Pancreas (tissue), 10 donors: ENCODE measurements at regions not wholly inside any gene's neighbourhood (a gene's known extent, or its start where the extent isn't known, plus 50 kb on each side); places are given as distances from the start of the nearest gene placed in this dataset.
A peak's percentile ranks its signal among the peaks of the same experiment; 100 is the strongest.

Experiments
- ATAC-seq, 4 donors: fragments of 200-7000 bp; cut with Tn5 transposase; one replicate each; pipeline versions ENCODE4 v1.8.0 to v1.9.1; 2020; ENCODE audit warnings: mild to moderate bottlenecking in 4 of 4, moderate library complexity in 4 of 4
- DNase-seq, 6 donors: peaks; one replicate each; pipeline ENCODE4 v3.0.0-alpha.2; 2020
- FAIRE-seq: peaks from 2 replicates; lab custom pipeline; 2012; peaks lifted over from hg19 to GRCh38; lab: Jason Lieb, UNC
- H3K27ac ChIP-seq, 4 donors: fragments of 200-600 bp; sonication (generic); 1 replicate in 3 of 4; 2 replicates in 1 of 4; pipeline versions ENCODE4 v1.5.0 to v1.8.0; 2020
- H3K27me3 ChIP-seq, 4 donors: fragments of 200-600 bp; one replicate each; pipeline ENCODE4 v1.8.0; 2021
- H3K36me3 ChIP-seq, 3 donors: fragments of 200-600 bp; sonication (generic) in 1 of 3; one replicate each; pipeline versions ENCODE4 v1.5.0 to v1.8.0; 2020 to 2021
- H3K4me1 ChIP-seq, 3 donors: fragments of 200-600 bp; one replicate each; pipeline ENCODE4 v1.8.0; 2021
- H3K4me3 ChIP-seq, 4 donors: fragments of 200-600 bp; sonication (generic) in 2 of 4; one replicate each; pipeline versions ENCODE4 v1.5.0 to v1.8.0; 2020 to 2021
- H3K9me3 ChIP-seq, 4 donors: fragments of 200-600 bp; one replicate each; pipeline ENCODE4 v1.8.0; 2021
- WGBS, 2 donors: extraction: QIAGEN DNeasy Blood & Tissue Kit; methylation state at CpG; one replicate each; pipeline ENCODE4 v1.1.7; 2013; 5-methylcytosine and 5-hydroxymethylcytosine counted together
- intact Hi-C, 3 donors: fragments of 100-400 bp; cut with DNase I; formaldehyde crosslinking; loops; one replicate each; pipeline versions ENCODE4 v1.11.1 to v1.14.2; 2022
- TF ChIP-seq, protein P1 (sequence below), 4 donors: fragments of 200-600 bp; sonication (generic) in 3 of 4; IDR thresholded peaks; one replicate each; pipeline versions ENCODE4 v1.5.0 to v1.8.0; 2021; ENCODE audit warnings: antibody characterized with exemption in 4 of 4
- donor health status: healthy with polysubstance abuse.
- donor health status: DM: no; HTN: no; CAD: no; lungs with moderate emphysema.
- donor health status: DM: no; HTN: no; CAD: no.
- donor health status: control.
- donor health status: control.
- donor health status: Bipolar disorder and iron deficiency.
- donor health status: DM: yes; HTN: yes; CAD: no.
- donor health status: DM: no; HTN: no; CAD: no.
- donor health status: DM: no; HTN: no; CAD: no.
- donor health status: DM: yes; HTN: yes; CAD: no.

DNA sequence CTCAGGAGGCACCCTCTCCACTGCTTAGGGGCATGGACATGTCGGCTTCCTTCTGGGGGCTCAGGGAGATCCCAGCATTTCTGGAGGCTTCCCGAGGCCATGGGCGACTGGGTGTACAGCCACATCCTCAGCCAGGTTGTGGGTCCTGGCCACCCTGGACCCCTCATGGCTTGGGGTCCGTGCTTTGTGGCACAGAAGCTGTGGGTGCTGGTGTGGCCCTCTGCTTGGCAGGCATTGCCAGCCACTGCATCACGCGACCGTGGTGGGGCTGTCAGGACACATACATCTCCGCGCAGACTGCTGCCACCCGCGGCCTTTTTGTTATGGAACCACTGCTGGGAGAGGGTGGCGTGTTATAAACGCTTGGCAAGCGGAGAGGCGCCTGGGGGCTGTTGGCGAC lies 1174.9 kb downstream of the BRD1 start:
- TF ChIP-seq, protein P1, sequence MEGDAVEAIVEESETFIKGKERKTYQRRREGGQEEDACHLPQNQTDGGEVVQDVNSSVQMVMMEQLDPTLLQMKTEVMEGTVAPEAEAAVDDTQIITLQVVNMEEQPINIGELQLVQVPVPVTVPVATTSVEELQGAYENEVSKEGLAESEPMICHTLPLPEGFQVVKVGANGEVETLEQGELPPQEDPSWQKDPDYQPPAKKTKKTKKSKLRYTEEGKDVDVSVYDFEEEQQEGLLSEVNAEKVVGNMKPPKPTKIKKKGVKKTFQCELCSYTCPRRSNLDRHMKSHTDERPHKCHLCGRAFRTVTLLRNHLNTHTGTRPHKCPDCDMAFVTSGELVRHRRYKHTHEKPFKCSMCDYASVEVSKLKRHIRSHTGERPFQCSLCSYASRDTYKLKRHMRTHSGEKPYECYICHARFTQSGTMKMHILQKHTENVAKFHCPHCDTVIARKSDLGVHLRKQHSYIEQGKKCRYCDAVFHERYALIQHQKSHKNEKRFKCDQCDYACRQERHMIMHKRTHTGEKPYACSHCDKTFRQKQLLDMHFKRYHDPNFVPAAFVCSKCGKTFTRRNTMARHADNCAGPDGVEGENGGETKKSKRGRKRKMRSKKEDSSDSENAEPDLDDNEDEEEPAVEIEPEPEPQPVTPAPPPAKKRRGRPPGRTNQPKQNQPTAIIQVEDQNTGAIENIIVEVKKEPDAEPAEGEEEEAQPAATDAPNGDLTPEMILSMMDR (IDR thresholded peaks at IDR 0.05) = no peak
- FAIRE-seq (no peak), ATAC-seq (no peak), DNase-seq (peak in 1 of 6 donors; percentile 30)
- no peaks in the 10 kb centered on the region for H3K9me3 ChIP-seq
- no peaks in the 10 kb centered on the region for H3K36me3 ChIP-seq
- H3K4me3 ChIP-seq = no peak overlapping the region
- WGBS, 2 donors = 67 to 74% methylated on average over 16 of the region's 16 CpGs
- H3K27ac ChIP-seq = no peak overlapping the region
- H3K27me3 ChIP-seq = no peaks in the 10 kb centered on the region
- no peaks in the 10 kb centered on the region for H3K4me1 ChIP-seq
- intact Hi-C loops = no loop called here

DNA sequence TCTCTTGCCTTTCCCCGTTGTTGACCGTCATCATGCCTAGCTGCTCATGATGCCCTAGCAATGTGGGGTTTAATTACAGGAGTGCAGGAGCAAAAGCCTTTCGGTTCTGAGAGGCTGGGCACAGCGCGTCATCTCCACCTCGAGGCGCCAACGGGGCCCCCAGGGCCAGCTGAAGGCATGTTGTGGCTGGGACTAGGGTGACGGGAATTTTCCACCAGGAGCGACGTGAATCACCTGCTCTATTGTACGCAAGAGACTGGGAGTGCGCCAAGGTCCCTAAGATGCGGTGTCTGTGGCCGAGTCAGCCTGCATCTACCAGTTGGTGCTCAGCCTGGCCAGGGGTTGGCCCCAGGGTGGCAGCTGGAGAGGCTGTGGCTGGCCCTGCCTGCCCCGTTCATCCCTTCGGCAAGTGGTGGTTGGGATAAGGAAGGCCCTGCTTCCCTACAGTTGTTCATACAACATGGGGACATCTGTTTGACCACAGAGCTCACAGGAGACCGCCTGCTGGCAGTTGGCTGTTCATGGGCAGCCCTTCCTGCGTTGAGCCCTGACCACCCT lies 1175.6 kb downstream of the BRD1 start:
- DNase-seq (peak in 1 of 6 donors; percentile 22), FAIRE-seq (no peak), ATAC-seq (no peak)
- no peaks in the 10 kb centered on the region for H3K4me1 ChIP-seq
- intact Hi-C loops = no loop called here
- no peaks in the 10 kb centered on the region for H3K36me3 ChIP-seq
- TF ChIP-seq, protein P1 (IDR thresholded peaks at IDR 0.05) = no peak
- H3K27me3 ChIP-seq = no peaks in the 10 kb centered on the region
- no peak overlapping the region for H3K27ac ChIP-seq
- H3K9me3 ChIP-seq = no peaks in the 10 kb centered on the region
- 74 to 85% methylated on average over 19 of the region's 19 CpGs for WGBS, 2 donors
- H3K4me3 ChIP-seq = no peak overlapping the region

DNA sequence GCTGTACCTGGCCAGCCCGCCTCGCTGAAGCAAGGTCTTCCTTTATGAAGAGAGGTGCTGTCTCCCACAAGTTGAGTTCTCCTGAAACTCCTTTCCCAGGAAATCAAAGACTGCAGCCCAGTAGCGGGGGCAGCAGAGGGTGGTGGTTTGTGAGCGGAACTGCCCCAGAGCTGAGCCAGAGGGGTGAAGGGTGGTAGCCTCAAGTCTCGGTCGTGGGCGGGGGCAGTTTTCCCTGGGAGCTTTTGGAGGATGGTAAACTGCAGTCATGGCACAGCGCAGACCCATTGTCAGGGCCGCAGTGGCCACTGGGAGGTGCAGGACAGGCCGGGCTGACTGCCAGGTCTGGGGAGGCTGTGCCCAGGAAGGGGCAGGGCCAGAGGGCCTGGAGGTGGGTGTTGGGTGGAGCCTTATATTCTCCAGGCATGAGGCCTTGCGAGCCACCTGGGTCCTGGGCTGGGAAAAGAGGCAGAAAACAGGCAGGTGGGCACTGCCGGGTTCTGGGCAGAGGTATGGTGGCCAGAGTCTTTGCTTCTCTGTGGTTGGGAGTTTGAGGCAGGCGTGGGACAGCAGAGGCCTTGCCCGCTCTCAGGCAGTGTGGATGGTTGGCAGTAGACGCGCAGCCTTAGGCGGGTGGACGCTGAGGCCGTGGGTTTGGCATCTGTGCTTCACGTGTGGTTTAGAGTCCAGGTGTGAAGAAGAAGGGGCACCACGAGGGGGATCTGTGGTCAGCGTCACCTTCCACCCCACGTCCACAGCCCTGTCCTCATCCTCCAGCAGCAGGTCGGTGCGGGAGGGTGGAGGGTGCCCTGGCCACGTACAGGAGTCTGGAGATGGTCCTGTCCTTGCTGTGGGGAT lies 1176.4 kb downstream of the BRD1 start:
- intact Hi-C loops = no loop called here
- TF ChIP-seq, protein P1 (IDR thresholded peaks at IDR 0.05) = no peak
- 70 to 80% methylated on average over 26 of the region's 26 CpGs for WGBS, 2 donors
- H3K4me1 ChIP-seq = no peaks in the 10 kb centered on the region
- no peak overlapping the region for H3K27ac ChIP-seq
- no peaks in the 10 kb centered on the region for H3K36me3 ChIP-seq
- H3K4me3 ChIP-seq = no peak overlapping the region
- peak in 1 of 4 donors; percentile 62 for ATAC-seq
- no peak for FAIRE-seq
- peak in 2 of 6 donors; percentile 16 to 47 for DNase-seq
- no peaks in the 10 kb centered on the region for H3K27me3 ChIP-seq
- H3K9me3 ChIP-seq = no peaks in the 10 kb centered on the region

DNA sequence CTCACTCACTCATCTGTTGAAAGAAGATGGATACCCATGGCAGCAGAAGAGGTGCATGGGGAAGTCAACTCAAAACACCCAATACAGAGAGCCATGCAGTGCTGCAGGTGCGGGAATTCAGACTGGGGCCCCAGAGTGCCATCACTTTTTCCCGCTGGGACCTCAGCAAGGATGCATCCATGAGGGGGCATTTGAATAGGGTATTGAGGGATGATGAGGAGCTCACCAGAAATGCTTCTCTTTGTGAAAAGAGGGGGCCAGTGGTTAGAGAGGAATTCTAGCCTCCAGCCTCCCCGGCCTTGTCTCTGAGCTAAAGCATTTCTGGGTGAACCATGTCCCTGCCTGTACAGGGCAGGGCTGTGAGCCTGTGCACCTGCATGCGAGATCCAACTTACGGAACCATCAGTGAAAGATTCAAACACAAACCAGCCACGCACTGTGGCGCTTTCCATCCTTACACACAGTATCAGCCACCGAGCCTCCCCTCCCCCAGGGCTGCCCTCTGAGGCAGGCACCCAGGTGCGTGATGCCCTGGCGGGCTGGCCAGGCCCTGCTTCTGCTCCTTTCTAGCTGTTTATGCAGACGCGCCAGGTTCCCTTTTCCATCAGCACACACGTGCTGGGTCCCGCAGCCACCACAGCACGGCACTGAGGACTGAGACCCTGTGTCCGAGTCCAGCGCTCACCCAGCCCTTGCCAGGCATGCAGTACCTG lies 1177.2 kb downstream of the BRD1 start:
- WGBS, 2 donors = 80 to 91% methylated on average over 17 of the region's 17 CpGs
- intact Hi-C loops = no loop called here

More for the DNA sequence above, 1177.2 kb downstream of the BRD1 start:
- DNase-seq (peak in 1 of 6 donors; percentile 35), ATAC-seq (no peak), FAIRE-seq (no peak)
- Histone ChIP-seq H3K27me3 (no peaks in the 10 kb centered on the region), H3K9me3 (no peaks in the 10 kb centered on the region), H3K4me3 (no peak overlapping the region), H3K4me1 (no peaks in the 10 kb centered on the region), H3K27ac (no peak overlapping the region), H3K36me3 (no peaks in the 10 kb centered on the region)
- TF ChIP-seq, protein P1 (IDR thresholded peaks at IDR 0.05) = no peak
